ENCODE measurements at regions not wholly inside any gene's neighbourhood (a gene's known extent, or its start where the extent isn't known, plus 50 kb on each side); places are given as distances from the start of the nearest gene placed in this dataset.

GRCh38 chr15:95346721-95347475 lies 983.6 kb upstream of the NR2F2 start:
- TF ChIP-seq CTCF (IDR thresholded peaks at IDR 0.05; ENCODE audit: low read depth, low read length, poor library complexity, severe bottlenecking) (no peak), EZH2phosphoT487 (IDR thresholded peaks at IDR 0.05; ENCODE audit: borderline replicate concordance, low read length) (no peak)

All from DOHH2 (cell line).